Activated naive CD4-positive, alpha-beta T cell treated with anti-CD3 and anti-CD28 coated beads for 36 hours (primary cell): ENCODE measurements at regions not wholly inside any gene's neighbourhood (a gene's known extent, or its start where the extent isn't known, plus 50 kb on each side); places are given as distances from the start of the nearest gene placed in this dataset.
"Not testable (repeated sequence)": the region's sequence is repeated elsewhere in the genome, so short reads cannot be mapped to it uniquely, and the experiment has no call there.

Experiments used
- CTCF ChIA-PET: fragments of 350-600 bp; sonication (Branson Sonifier 250); formaldehyde crosslinking; loops from one replicate; lab custom pipeline; 2021; ENCODE audit warnings: antibody characterized with exemption; lab: Charles Lee
- DNase-seq: peaks from one replicate; pipeline ENCODE4 v3.0.0-alpha.2; 2020
- H3K27ac Mint-ChIP-seq: one replicate; pipeline ENCODE4 v1.8.0; 2021; ENCODE audit warnings: mild to moderate bottlenecking, mixed read lengths
- H3K27me3 Mint-ChIP-seq: one replicate; pipeline ENCODE4 v1.8.0; 2021; ENCODE audit warnings: low read depth, mixed read lengths
- H3K36me3 Mint-ChIP-seq: one replicate; pipeline ENCODE4 v1.8.0; 2021; ENCODE audit warnings: low read depth, mixed read lengths
- H3K4me1 Mint-ChIP-seq: one replicate; pipeline ENCODE4 v1.8.0; 2021; ENCODE audit warnings: low read depth, mixed read lengths
- H3K4me3 Mint-ChIP-seq: one replicate; pipeline ENCODE4 v1.8.0; 2021; ENCODE audit warnings: mild to moderate bottlenecking, moderate library complexity, mixed read lengths
- H3K9me3 Mint-ChIP-seq: one replicate; pipeline ENCODE4 v1.8.0; 2021; ENCODE audit warnings: mixed read lengths
- intact Hi-C: fragments of 100-400 bp; cut with micrococcal nuclease; formaldehyde crosslinking; loops from one replicate; pipeline ENCODE4 v1.15.1; 2023

- no peaks in the 10 kb centered on the region for H3K27me3 Mint-ChIP-seq
- CTCF ChIA-PET, result no interaction called here
- no peaks in the 10 kb centered on the region for H3K36me3 Mint-ChIP-seq
- no peak for DNase-seq
- H3K9me3 Mint-ChIP-seq, result no peaks in the 10 kb centered on the region
- no peak overlapping the region for H3K27ac Mint-ChIP-seq
- H3K4me1 Mint-ChIP-seq, result no peaks in the 10 kb centered on the region
- intact Hi-C loops, result no loop called here
- no peak overlapping the region for H3K4me3 Mint-ChIP-seq
Measured at GRCh38 chrY:16715278-16715677, 1164.7 kb downstream of the CDY2B start.

GRCh38 chrY:16673102-16673787, 1206.8 kb downstream of the CDY2B start:
- H3K4me3 Mint-ChIP-seq, result no peak overlapping the region
- H3K36me3 Mint-ChIP-seq, result no peaks in the 10 kb centered on the region
- no peaks in the 10 kb centered on the region for H3K27me3 Mint-ChIP-seq
- H3K4me1 Mint-ChIP-seq, result no peaks in the 10 kb centered on the region
- H3K27ac Mint-ChIP-seq, result no peak overlapping the region
- DNase-seq, result no peak
- H3K9me3 Mint-ChIP-seq, result peaks cover 7% of the 10 kb centered on the region
- intact Hi-C loops, result no loop called here
- CTCF ChIA-PET, result no interaction called here

GRCh38 chrY:16668402-16668801, 1211.6 kb downstream of the CDY2B start:
- Mint-ChIP-seq H3K36me3 (no peaks in the 10 kb centered on the region), H3K27ac (no peak overlapping the region), H3K4me1 (no peaks in the 10 kb centered on the region), H3K27me3 (no peaks in the 10 kb centered on the region), H3K9me3 (peaks cover 4% of the 10 kb centered on the region), H3K4me3 (no peak overlapping the region)
- DNase-seq, result no peak
- CTCF ChIA-PET, result no interaction called here
- intact Hi-C loops, result no loop called here

- CTCF ChIA-PET, result no interaction called here
- intact Hi-C loops, result no loop called here
- no peak for DNase-seq
- no peak overlapping the region for H3K27ac Mint-ChIP-seq
- H3K36me3 Mint-ChIP-seq, result no peaks in the 10 kb centered on the region
- H3K4me1 Mint-ChIP-seq, result no peaks in the 10 kb centered on the region
- no peaks in the 10 kb centered on the region for H3K27me3 Mint-ChIP-seq
- H3K4me3 Mint-ChIP-seq, result no peak overlapping the region
- peaks cover 2% of the 10 kb centered on the region for H3K9me3 Mint-ChIP-seq
Measured at GRCh38 chrY:16662741-16663140, 1217.3 kb downstream of the CDY2B start.

GRCh38 chrY:16659340-16659739, 1220.7 kb downstream of the CDY2B start:
- intact Hi-C loops, result no loop called here
- CTCF ChIA-PET, result no interaction called here

GRCh38 chrY:16653971-16654370, 1226.0 kb downstream of the CDY2B start:
- Mint-ChIP-seq H3K4me3 (no peak overlapping the region), H3K4me1 (no peaks in the 10 kb centered on the region), H3K27me3 (no peaks in the 10 kb centered on the region), H3K27ac (no peak overlapping the region), H3K9me3 (peaks cover 2% of the 10 kb centered on the region), H3K36me3 (no peaks in the 10 kb centered on the region)
- intact Hi-C loops, result no loop called here
- no peak for DNase-seq
- CTCF ChIA-PET, result no interaction called here

More at GRCh38 chrY:16659340-16659739, 1220.7 kb downstream of the CDY2B start:
- H3K36me3 Mint-ChIP-seq, result no peaks in the 10 kb centered on the region
- no peak overlapping the region for H3K4me3 Mint-ChIP-seq
- peaks cover 4% of the 10 kb centered on the region for H3K9me3 Mint-ChIP-seq
- no peak for DNase-seq
- H3K27ac Mint-ChIP-seq, result no peak overlapping the region
- no peaks in the 10 kb centered on the region for H3K4me1 Mint-ChIP-seq
- no peaks in the 10 kb centered on the region for H3K27me3 Mint-ChIP-seq

GRCh38 chrY:16645991-16646390, 1234.0 kb downstream of the CDY2B start:
- Mint-ChIP-seq H3K27me3 (no peaks in the 10 kb centered on the region), H3K36me3 (no peaks in the 10 kb centered on the region), H3K9me3 (peaks cover 2% of the 10 kb centered on the region), H3K4me1 (no peaks in the 10 kb centered on the region), H3K4me3 (no peak overlapping the region), H3K27ac (no peak overlapping the region)
- CTCF ChIA-PET, result no interaction called here
- intact Hi-C loops, result no loop called here
- no peak for DNase-seq

- intact Hi-C loops, result no loop called here
Measured at GRCh38 chrY:16645449-16645848, 1234.6 kb downstream of the CDY2B start.

GRCh38 chrY:16644270-16644800, 1235.7 kb downstream of the CDY2B start:
- CTCF ChIA-PET, result no interaction called here

More at GRCh38 chrY:16645449-16645848, 1234.6 kb downstream of the CDY2B start:
- CTCF ChIA-PET, result no interaction called here
- no peaks in the 10 kb centered on the region for H3K36me3 Mint-ChIP-seq
- H3K9me3 Mint-ChIP-seq, result peaks cover 2% of the 10 kb centered on the region
- H3K27ac Mint-ChIP-seq, result no peak overlapping the region
- H3K4me3 Mint-ChIP-seq, result no peak overlapping the region
- H3K4me1 Mint-ChIP-seq, result no peaks in the 10 kb centered on the region
- no peak for DNase-seq
- H3K27me3 Mint-ChIP-seq, result no peaks in the 10 kb centered on the region

GRCh38 chrY:16639777-16640176, 1240.2 kb downstream of the CDY2B start:
- CTCF ChIA-PET, result no interaction called here
- intact Hi-C loops, result no loop called here
- Mint-ChIP-seq H3K9me3 (peaks cover 2% of the 10 kb centered on the region), H3K36me3 (no peaks in the 10 kb centered on the region), H3K4me1 (no peaks in the 10 kb centered on the region), H3K27ac (no peak overlapping the region), H3K27me3 (no peaks in the 10 kb centered on the region), H3K4me3 (no peak overlapping the region)
- no peak for DNase-seq

More at GRCh38 chrY:16644270-16644800, 1235.7 kb downstream of the CDY2B start:
- H3K36me3 Mint-ChIP-seq, result no peaks in the 10 kb centered on the region
- no peak overlapping the region for H3K4me3 Mint-ChIP-seq
- H3K9me3 Mint-ChIP-seq, result peaks cover 2% of the 10 kb centered on the region
- intact Hi-C loops, result no loop called here
- DNase-seq, result no peak
- H3K27me3 Mint-ChIP-seq, result no peaks in the 10 kb centered on the region
- H3K27ac Mint-ChIP-seq, result no peak overlapping the region
- no peaks in the 10 kb centered on the region for H3K4me1 Mint-ChIP-seq

GRCh38 chrY:16638743-16639142, 1241.3 kb downstream of the CDY2B start:
- H3K27me3 Mint-ChIP-seq, H3K4me1 Mint-ChIP-seq, intact Hi-C loops, H3K9me3 Mint-ChIP-seq, DNase-seq, CTCF ChIA-PET, H3K27ac Mint-ChIP-seq, H3K4me3 Mint-ChIP-seq, H3K36me3 Mint-ChIP-seq: not testable (repeated sequence)

- Mint-ChIP-seq H3K4me1 (no peaks in the 10 kb centered on the region), H3K36me3 (no peaks in the 10 kb centered on the region), H3K4me3 (no peak overlapping the region), H3K27me3 (no peaks in the 10 kb centered on the region), H3K27ac (no peak overlapping the region), H3K9me3 (no peaks in the 10 kb centered on the region)
- intact Hi-C loops, result no loop called here
- CTCF ChIA-PET, result no interaction called here
- DNase-seq, result no peak
Measured at GRCh38 chrY:16636254-16636653, 1243.8 kb downstream of the CDY2B start.

- Mint-ChIP-seq H3K36me3 (no peaks in the 10 kb centered on the region), H3K4me1 (no peaks in the 10 kb centered on the region), H3K9me3 (no peaks in the 10 kb centered on the region), H3K4me3 (no peak overlapping the region), H3K27ac (no peak overlapping the region), H3K27me3 (no peaks in the 10 kb centered on the region)
- CTCF ChIA-PET, result no interaction called here
- no peak for DNase-seq
- intact Hi-C loops, result no loop called here
Measured at GRCh38 chrY:16629146-16629545, 1250.9 kb downstream of the CDY2B start.
